ENCODE measurements at regions not wholly inside any gene's neighbourhood (a gene's known extent, or its start where the extent isn't known, plus 50 kb on each side); places are given as distances from the start of the nearest gene placed in this dataset.

GRCh38 chr7:25617673-25618072 lies 389.4 kb upstream of the NPVF start:
- Histone ChIP-seq H3K36me3 (ENCODE audit: control insufficient read depth, insufficient read depth, low read length) (no peaks in the 10 kb centered on the region), H3K4me1 (ENCODE audit: control insufficient read depth, insufficient read depth, low read length) (no peaks in the 10 kb centered on the region), H3K9ac (ENCODE audit: low read length) (no peak overlapping the region), H3K27ac (ENCODE audit: low read depth, low read length) (no peak overlapping the region), H3K4me3 (ENCODE audit: low read length) (no peak overlapping the region), H3K27me3 (ENCODE audit: control insufficient read depth, insufficient read depth, low read length) (no peaks in the 10 kb centered on the region)

- H3K27me3 ChIP-seq (ENCODE audit: control insufficient read depth, insufficient read depth, low read length) = no peaks in the 10 kb centered on the region
- no peak overlapping the region for H3K9ac ChIP-seq (ENCODE audit: low read length)
- H3K4me3 ChIP-seq (ENCODE audit: low read length) = no peak overlapping the region
- no peak overlapping the region for H3K27ac ChIP-seq (ENCODE audit: low read depth, low read length)
- H3K36me3 ChIP-seq (ENCODE audit: control insufficient read depth, insufficient read depth, low read length) = no peaks in the 10 kb centered on the region
- no peaks in the 10 kb centered on the region for H3K4me1 ChIP-seq (ENCODE audit: control insufficient read depth, insufficient read depth, low read length)
Measured at GRCh38 chr7:25619381-25619780, 391.1 kb upstream of the NPVF start.

GRCh38 chr7:25619963-25620799 lies 391.9 kb upstream of the NPVF start:
- Histone ChIP-seq H3K9ac (ENCODE audit: low read length) (no peak overlapping the region), H3K27me3 (ENCODE audit: control insufficient read depth, insufficient read depth, low read length) (no peaks in the 10 kb centered on the region), H3K4me1 (ENCODE audit: control insufficient read depth, insufficient read depth, low read length) (no peaks in the 10 kb centered on the region), H3K4me3 (ENCODE audit: low read length) (no peak overlapping the region), H3K27ac (ENCODE audit: low read depth, low read length) (no peak overlapping the region), H3K36me3 (ENCODE audit: control insufficient read depth, insufficient read depth, low read length) (no peaks in the 10 kb centered on the region)

GRCh38 chr7:25621993-25622392 lies 393.7 kb upstream of the NPVF start:
- no peaks in the 10 kb centered on the region for H3K27me3 ChIP-seq (ENCODE audit: control insufficient read depth, insufficient read depth, low read length)
- H3K9ac ChIP-seq (ENCODE audit: low read length) = no peak overlapping the region
- no peaks in the 10 kb centered on the region for H3K4me1 ChIP-seq (ENCODE audit: control insufficient read depth, insufficient read depth, low read length)
- H3K27ac ChIP-seq (ENCODE audit: low read depth, low read length) = no peak overlapping the region
- no peaks in the 10 kb centered on the region for H3K36me3 ChIP-seq (ENCODE audit: control insufficient read depth, insufficient read depth, low read length)
- no peak overlapping the region for H3K4me3 ChIP-seq (ENCODE audit: low read length)

- H3K27ac ChIP-seq (ENCODE audit: low read depth, low read length) = no peak overlapping the region
- H3K36me3 ChIP-seq (ENCODE audit: control insufficient read depth, insufficient read depth, low read length) = no peaks in the 10 kb centered on the region
- H3K4me1 ChIP-seq (ENCODE audit: control insufficient read depth, insufficient read depth, low read length) = no peaks in the 10 kb centered on the region
Measured at GRCh38 chr7:25622695-25623094, 394.4 kb upstream of the NPVF start.

GRCh38 chr7:25624051-25624450 lies 395.8 kb upstream of the NPVF start:
- no peak overlapping the region for H3K9ac ChIP-seq (ENCODE audit: low read length)
- H3K27ac ChIP-seq (ENCODE audit: low read depth, low read length) = no peak overlapping the region
- H3K36me3 ChIP-seq (ENCODE audit: control insufficient read depth, insufficient read depth, low read length) = no peaks in the 10 kb centered on the region
- no peaks in the 10 kb centered on the region for H3K27me3 ChIP-seq (ENCODE audit: control insufficient read depth, insufficient read depth, low read length)
- H3K4me3 ChIP-seq (ENCODE audit: low read length) = no peak overlapping the region
- H3K4me1 ChIP-seq (ENCODE audit: control insufficient read depth, insufficient read depth, low read length) = no peaks in the 10 kb centered on the region

More at GRCh38 chr7:25622695-25623094, 394.4 kb upstream of the NPVF start:
- Histone ChIP-seq H3K9ac (ENCODE audit: low read length) (no peak overlapping the region), H3K4me3 (ENCODE audit: low read length) (no peak overlapping the region), H3K27me3 (ENCODE audit: control insufficient read depth, insufficient read depth, low read length) (no peaks in the 10 kb centered on the region)

GRCh38 chr7:25624833-25625232 lies 396.5 kb upstream of the NPVF start:
- no peaks in the 10 kb centered on the region for H3K36me3 ChIP-seq (ENCODE audit: control insufficient read depth, insufficient read depth, low read length)
- H3K27ac ChIP-seq (ENCODE audit: low read depth, low read length) = no peak overlapping the region
- no peaks in the 10 kb centered on the region for H3K27me3 ChIP-seq (ENCODE audit: control insufficient read depth, insufficient read depth, low read length)
- H3K4me3 ChIP-seq (ENCODE audit: low read length) = no peak overlapping the region
- H3K4me1 ChIP-seq (ENCODE audit: control insufficient read depth, insufficient read depth, low read length) = no peaks in the 10 kb centered on the region
- no peak overlapping the region for H3K9ac ChIP-seq (ENCODE audit: low read length)

GRCh38 chr7:25625306-25625992 lies 397.2 kb upstream of the NPVF start:
- Histone ChIP-seq H3K27me3 (ENCODE audit: control insufficient read depth, insufficient read depth, low read length) (no peaks in the 10 kb centered on the region), H3K4me1 (ENCODE audit: control insufficient read depth, insufficient read depth, low read length) (no peaks in the 10 kb centered on the region), H3K9ac (ENCODE audit: low read length) (no peak overlapping the region), H3K36me3 (ENCODE audit: control insufficient read depth, insufficient read depth, low read length) (no peaks in the 10 kb centered on the region), H3K4me3 (ENCODE audit: low read length) (no peak overlapping the region), H3K27ac (ENCODE audit: low read depth, low read length) (no peak overlapping the region)

GRCh38 chr7:25626451-25627131 lies 398.3 kb upstream of the NPVF start:
- Histone ChIP-seq H3K36me3 (ENCODE audit: control insufficient read depth, insufficient read depth, low read length) (no peaks in the 10 kb centered on the region), H3K4me3 (ENCODE audit: low read length) (no peak overlapping the region), H3K27ac (ENCODE audit: low read depth, low read length) (no peak overlapping the region), H3K9ac (ENCODE audit: low read length) (no peak overlapping the region), H3K4me1 (ENCODE audit: control insufficient read depth, insufficient read depth, low read length) (no peaks in the 10 kb centered on the region), H3K27me3 (ENCODE audit: control insufficient read depth, insufficient read depth, low read length) (no peaks in the 10 kb centered on the region)

GRCh38 chr7:25628446-25628845 lies 400.2 kb upstream of the NPVF start:
- Histone ChIP-seq H3K9ac (ENCODE audit: low read length) (no peak overlapping the region), H3K27ac (ENCODE audit: low read depth, low read length) (no peak overlapping the region), H3K27me3 (ENCODE audit: control insufficient read depth, insufficient read depth, low read length) (no peaks in the 10 kb centered on the region), H3K4me1 (ENCODE audit: control insufficient read depth, insufficient read depth, low read length) (peaks cover 4% of the 10 kb centered on the region), H3K4me3 (ENCODE audit: low read length) (no peak overlapping the region), H3K36me3 (ENCODE audit: control insufficient read depth, insufficient read depth, low read length) (no peaks in the 10 kb centered on the region)

- H3K9ac ChIP-seq (ENCODE audit: low read length) = no peak overlapping the region
- no peak overlapping the region for H3K4me3 ChIP-seq (ENCODE audit: low read length)
- H3K27ac ChIP-seq (ENCODE audit: low read depth, low read length) = no peak overlapping the region
- peaks cover 8% of the 10 kb centered on the region for H3K4me1 ChIP-seq (ENCODE audit: control insufficient read depth, insufficient read depth, low read length)
- no peaks in the 10 kb centered on the region for H3K36me3 ChIP-seq (ENCODE audit: control insufficient read depth, insufficient read depth, low read length)
- no peaks in the 10 kb centered on the region for H3K27me3 ChIP-seq (ENCODE audit: control insufficient read depth, insufficient read depth, low read length)
Measured at GRCh38 chr7:25632616-25633015, 404.3 kb upstream of the NPVF start.

GRCh38 chr7:25633426-25634036 lies 405.2 kb upstream of the NPVF start:
- H3K36me3 ChIP-seq (ENCODE audit: control insufficient read depth, insufficient read depth, low read length) = no peaks in the 10 kb centered on the region

More at GRCh38 chr7:25633426-25634036, 405.2 kb upstream of the NPVF start:
- no peak overlapping the region for H3K9ac ChIP-seq (ENCODE audit: low read length)
- H3K4me3 ChIP-seq (ENCODE audit: low read length) = no peak overlapping the region
- H3K27ac ChIP-seq (ENCODE audit: low read depth, low read length) = no peak overlapping the region
- peaks cover 8% of the 10 kb centered on the region for H3K4me1 ChIP-seq (ENCODE audit: control insufficient read depth, insufficient read depth, low read length)
- no peaks in the 10 kb centered on the region for H3K27me3 ChIP-seq (ENCODE audit: control insufficient read depth, insufficient read depth, low read length)

Data from rectal smooth muscle tissue (tissue), 1 donor.